T-helper 1 cell treated with Interleukin-12 subunit alpha and Interleukin-12 subunit beta and Interleukin-4 antibody, amounts not matched to agents 30 μg/mL and 1 μg/mL, for 36 hours (primary cell): ENCODE measurements at regions not wholly inside any gene's neighbourhood (a gene's known extent, or its start where the extent isn't known, plus 50 kb on each side); places are given as distances from the start of the nearest gene placed in this dataset.

Experiments used
- H3K27ac Mint-ChIP-seq: one replicate; pipeline ENCODE4 v1.8.0; 2021; ENCODE audit warnings: mild to moderate bottlenecking, mixed read lengths
- H3K27me3 Mint-ChIP-seq: one replicate; pipeline ENCODE4 v1.8.0; 2021; ENCODE audit warnings: low read depth, mixed read lengths
- H3K36me3 Mint-ChIP-seq: one replicate; pipeline ENCODE4 v1.8.0; 2021; ENCODE audit warnings: low read depth, mixed read lengths
- H3K4me1 Mint-ChIP-seq: one replicate; pipeline ENCODE4 v1.8.0; 2021; ENCODE audit warnings: low read depth, mixed read lengths
- H3K4me3 Mint-ChIP-seq: one replicate; pipeline ENCODE4 v1.8.0; 2021; ENCODE audit warnings: mild to moderate bottlenecking, moderate library complexity, mixed read lengths
- H3K9me3 Mint-ChIP-seq: one replicate; pipeline ENCODE4 v1.8.0; 2021; ENCODE audit warnings: mixed read lengths

GRCh38 chr4:115279330-115279729 is 165.9 kb upstream of the NDST4 start:
- H3K4me1 Mint-ChIP-seq = peaks cover 6% of the 10 kb centered on the region
- no peak overlapping the region for H3K4me3 Mint-ChIP-seq
- no peak overlapping the region for H3K27ac Mint-ChIP-seq
- H3K27me3 Mint-ChIP-seq = no peaks in the 10 kb centered on the region
- no peaks in the 10 kb centered on the region for H3K9me3 Mint-ChIP-seq
- no peaks in the 10 kb centered on the region for H3K36me3 Mint-ChIP-seq

- H3K36me3 Mint-ChIP-seq = no peaks in the 10 kb centered on the region
- H3K9me3 Mint-ChIP-seq = no peaks in the 10 kb centered on the region
- H3K27me3 Mint-ChIP-seq = no peaks in the 10 kb centered on the region
- peaks cover 7% of the 10 kb centered on the region for H3K4me1 Mint-ChIP-seq
- H3K4me3 Mint-ChIP-seq = no peak overlapping the region
- no peak overlapping the region for H3K27ac Mint-ChIP-seq
Observed at GRCh38 chr4:115278830-115279229, 165.4 kb upstream of the NDST4 start.

GRCh38 chr4:115275615-115276014 is 162.2 kb upstream of the NDST4 start:
- H3K4me1 Mint-ChIP-seq = peaks cover 20% of the 10 kb centered on the region
- H3K36me3 Mint-ChIP-seq = no peaks in the 10 kb centered on the region
- peaks cover 5% of the 10 kb centered on the region for H3K27me3 Mint-ChIP-seq
- H3K4me3 Mint-ChIP-seq = no peak overlapping the region
- no peak overlapping the region for H3K27ac Mint-ChIP-seq
- H3K9me3 Mint-ChIP-seq = no peaks in the 10 kb centered on the region

- Mint-ChIP-seq H3K4me3 (no peak overlapping the region), H3K27ac (no peak overlapping the region), H3K27me3 (peaks cover 5% of the 10 kb centered on the region), H3K36me3 (no peaks in the 10 kb centered on the region), H3K4me1 (peaks cover 20% of the 10 kb centered on the region), H3K9me3 (no peaks in the 10 kb centered on the region)
Observed at GRCh38 chr4:115274545-115274944, 161.1 kb upstream of the NDST4 start.

GRCh38 chr4:115272594-115272993 is 159.2 kb upstream of the NDST4 start:
- Mint-ChIP-seq H3K4me3 (no peak overlapping the region), H3K4me1 (peaks cover 20% of the 10 kb centered on the region), H3K27me3 (peaks cover 5% of the 10 kb centered on the region), H3K27ac (no peak overlapping the region), H3K9me3 (no peaks in the 10 kb centered on the region), H3K36me3 (no peaks in the 10 kb centered on the region)

- H3K9me3 Mint-ChIP-seq = no peaks in the 10 kb centered on the region
- no peak overlapping the region for H3K27ac Mint-ChIP-seq
- no peaks in the 10 kb centered on the region for H3K36me3 Mint-ChIP-seq
- H3K4me3 Mint-ChIP-seq = no peak overlapping the region
- peaks cover 20% of the 10 kb centered on the region for H3K4me1 Mint-ChIP-seq
- H3K27me3 Mint-ChIP-seq = peaks cover 5% of the 10 kb centered on the region
Observed at GRCh38 chr4:115272185-115272584, 158.8 kb upstream of the NDST4 start.

- Mint-ChIP-seq H3K36me3 (no peaks in the 10 kb centered on the region), H3K27me3 (no peaks in the 10 kb centered on the region), H3K9me3 (no peaks in the 10 kb centered on the region), H3K27ac (no peak overlapping the region), H3K4me3 (no peak overlapping the region), H3K4me1 (no peaks in the 10 kb centered on the region)
Observed at GRCh38 chr4:115260195-115260594, 146.8 kb upstream of the NDST4 start.

- H3K9me3 Mint-ChIP-seq = no peaks in the 10 kb centered on the region
- H3K4me3 Mint-ChIP-seq = no peak overlapping the region
- no peaks in the 10 kb centered on the region for H3K4me1 Mint-ChIP-seq
- H3K36me3 Mint-ChIP-seq = no peaks in the 10 kb centered on the region
- no peaks in the 10 kb centered on the region for H3K27me3 Mint-ChIP-seq
- no peak overlapping the region for H3K27ac Mint-ChIP-seq
Observed at GRCh38 chr4:115259642-115260041, 146.2 kb upstream of the NDST4 start.

GRCh38 chr4:115249808-115250207 is 136.4 kb upstream of the NDST4 start:
- no peaks in the 10 kb centered on the region for H3K27me3 Mint-ChIP-seq
- H3K9me3 Mint-ChIP-seq = no peaks in the 10 kb centered on the region
- no peak overlapping the region for H3K4me3 Mint-ChIP-seq
- H3K27ac Mint-ChIP-seq = no peak overlapping the region
- H3K4me1 Mint-ChIP-seq = no peaks in the 10 kb centered on the region
- H3K36me3 Mint-ChIP-seq = no peaks in the 10 kb centered on the region

GRCh38 chr4:115234405-115235093 is 121.1 kb upstream of the NDST4 start:
- no peaks in the 10 kb centered on the region for H3K4me1 Mint-ChIP-seq
- no peak overlapping the region for H3K4me3 Mint-ChIP-seq
- no peaks in the 10 kb centered on the region for H3K9me3 Mint-ChIP-seq
- H3K27ac Mint-ChIP-seq = no peak overlapping the region
- no peaks in the 10 kb centered on the region for H3K36me3 Mint-ChIP-seq
- no peaks in the 10 kb centered on the region for H3K27me3 Mint-ChIP-seq

- Mint-ChIP-seq H3K9me3 (no peaks in the 10 kb centered on the region), H3K4me1 (no peaks in the 10 kb centered on the region), H3K4me3 (no peak overlapping the region), H3K27me3 (no peaks in the 10 kb centered on the region), H3K36me3 (no peaks in the 10 kb centered on the region), H3K27ac (no peak overlapping the region)
Observed at GRCh38 chr4:115233600-115233999, 120.2 kb upstream of the NDST4 start.

- H3K36me3 Mint-ChIP-seq = no peaks in the 10 kb centered on the region
- no peaks in the 10 kb centered on the region for H3K27me3 Mint-ChIP-seq
- no peak overlapping the region for H3K4me3 Mint-ChIP-seq
- H3K4me1 Mint-ChIP-seq = no peaks in the 10 kb centered on the region
- no peak overlapping the region for H3K27ac Mint-ChIP-seq
- no peaks in the 10 kb centered on the region for H3K9me3 Mint-ChIP-seq
Observed at GRCh38 chr4:115229873-115230272, 116.5 kb upstream of the NDST4 start.

- Mint-ChIP-seq H3K4me1 (no peaks in the 10 kb centered on the region), H3K27me3 (no peaks in the 10 kb centered on the region), H3K27ac (no peak overlapping the region), H3K36me3 (no peaks in the 10 kb centered on the region), H3K4me3 (no peak overlapping the region), H3K9me3 (no peaks in the 10 kb centered on the region)
Observed at GRCh38 chr4:115228851-115229250, 115.4 kb upstream of the NDST4 start.

GRCh38 chr4:115222061-115222460 is 108.6 kb upstream of the NDST4 start:
- H3K27me3 Mint-ChIP-seq = no peaks in the 10 kb centered on the region
- H3K36me3 Mint-ChIP-seq = no peaks in the 10 kb centered on the region
- H3K4me1 Mint-ChIP-seq = no peaks in the 10 kb centered on the region
- H3K4me3 Mint-ChIP-seq = no peak overlapping the region
- no peak overlapping the region for H3K27ac Mint-ChIP-seq
- H3K9me3 Mint-ChIP-seq = no peaks in the 10 kb centered on the region

- H3K27me3 Mint-ChIP-seq = no peaks in the 10 kb centered on the region
- no peak overlapping the region for H3K4me3 Mint-ChIP-seq
- H3K36me3 Mint-ChIP-seq = no peaks in the 10 kb centered on the region
- no peak overlapping the region for H3K27ac Mint-ChIP-seq
- no peaks in the 10 kb centered on the region for H3K9me3 Mint-ChIP-seq
- H3K4me1 Mint-ChIP-seq = no peaks in the 10 kb centered on the region
Observed at GRCh38 chr4:115219862-115220261, 106.4 kb upstream of the NDST4 start.
